ENCODE measurements at regions not wholly inside any gene's neighbourhood (a gene's known extent, or its start where the extent isn't known, plus 50 kb on each side); places are given as distances from the start of the nearest gene placed in this dataset.

- no peak for TF ChIP-seq SP1 (IDR thresholded peaks at IDR 0.05)
- TF ChIP-seq CTBP1 (IDR thresholded peaks at IDR 0.05; ENCODE audit: borderline replicate concordance) = no peak
- no peak for TF ChIP-seq FOXM1 (IDR thresholded peaks at IDR 0.05; ENCODE audit: borderline replicate concordance)
- no peak for TF ChIP-seq HDGF (IDR thresholded peaks at IDR 0.05; ENCODE audit: borderline replicate concordance)
- no peak for TF ChIP-seq PKNOX1 (IDR thresholded peaks at IDR 0.05)
- no peak for TF ChIP-seq ARNT (IDR thresholded peaks at IDR 0.05)
- TF ChIP-seq SUZ12 (IDR thresholded peaks at IDR 0.05) = no peak
- no peak for TF ChIP-seq NFRKB (IDR thresholded peaks at IDR 0.05)
- TF ChIP-seq BHLHE40 (IDR thresholded peaks at IDR 0.05; ENCODE audit: borderline replicate concordance) = no peak
- TF ChIP-seq LEF1 (IDR thresholded peaks at IDR 0.05; ENCODE audit: borderline replicate concordance) = no peak
- TF ChIP-seq FOXA1 (IDR thresholded peaks at IDR 0.05) = no peak
- TF ChIP-seq TARDBP (IDR thresholded peaks at IDR 0.05) = no peak
- TF ChIP-seq L3MBTL2 (conservative IDR thresholded peaks at IDR 0.05) = no peak
These were observed 199.5 kb downstream of the TLE3 start for GRCh38 chr15:69898243-69898642.

Measured in HEK293T (cell line).